ENCODE measurements at regions not wholly inside any gene's neighbourhood (a gene's known extent, or its start where the extent isn't known, plus 50 kb on each side); places are given as distances from the start of the nearest gene placed in this dataset.

GRCh38 chr5:29508131-29508530, 1685.4 kb upstream of the CDH6 start:
- TF ChIP-seq, protein P1, sequence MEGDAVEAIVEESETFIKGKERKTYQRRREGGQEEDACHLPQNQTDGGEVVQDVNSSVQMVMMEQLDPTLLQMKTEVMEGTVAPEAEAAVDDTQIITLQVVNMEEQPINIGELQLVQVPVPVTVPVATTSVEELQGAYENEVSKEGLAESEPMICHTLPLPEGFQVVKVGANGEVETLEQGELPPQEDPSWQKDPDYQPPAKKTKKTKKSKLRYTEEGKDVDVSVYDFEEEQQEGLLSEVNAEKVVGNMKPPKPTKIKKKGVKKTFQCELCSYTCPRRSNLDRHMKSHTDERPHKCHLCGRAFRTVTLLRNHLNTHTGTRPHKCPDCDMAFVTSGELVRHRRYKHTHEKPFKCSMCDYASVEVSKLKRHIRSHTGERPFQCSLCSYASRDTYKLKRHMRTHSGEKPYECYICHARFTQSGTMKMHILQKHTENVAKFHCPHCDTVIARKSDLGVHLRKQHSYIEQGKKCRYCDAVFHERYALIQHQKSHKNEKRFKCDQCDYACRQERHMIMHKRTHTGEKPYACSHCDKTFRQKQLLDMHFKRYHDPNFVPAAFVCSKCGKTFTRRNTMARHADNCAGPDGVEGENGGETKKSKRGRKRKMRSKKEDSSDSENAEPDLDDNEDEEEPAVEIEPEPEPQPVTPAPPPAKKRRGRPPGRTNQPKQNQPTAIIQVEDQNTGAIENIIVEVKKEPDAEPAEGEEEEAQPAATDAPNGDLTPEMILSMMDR (IDR thresholded peaks at IDR 0.05): no peak
- DNase-seq (no peak), ATAC-seq (no peak)
- H3K9me3 Mint-ChIP-seq: peaks cover 11% of the 10 kb centered on the region
- no peaks in the 10 kb centered on the region for H3K27me3 Mint-ChIP-seq
- intact Hi-C loops (cut with micrococcal nuclease): no loop called here
- H3K27ac Mint-ChIP-seq: no peak overlapping the region
- H3K4me1 Mint-ChIP-seq (ENCODE audit: low read depth): no peaks in the 10 kb centered on the region
- H3K36me3 Mint-ChIP-seq (ENCODE audit: low read depth): no peaks in the 10 kb centered on the region
- POLR2A ChIA-PET: no interaction called here
- CTCF ChIA-PET: no interaction called here
- no peak overlapping the region for H3K4me3 Mint-ChIP-seq

- ChIA-PET CTCF (no interaction called here), POLR2A (no interaction called here)
- Mint-ChIP-seq H3K9me3 (peaks cover 11% of the 10 kb centered on the region), H3K4me1 (ENCODE audit: low read depth) (no peaks in the 10 kb centered on the region), H3K27me3 (no peaks in the 10 kb centered on the region), H3K4me3 (no peak overlapping the region), H3K36me3 (ENCODE audit: low read depth) (no peaks in the 10 kb centered on the region), H3K27ac (no peak overlapping the region)
- intact Hi-C loops (cut with micrococcal nuclease): no loop called here
- DNase-seq: no peak
- TF ChIP-seq, protein P1 (IDR thresholded peaks at IDR 0.05): no peak
- no peak for ATAC-seq
These were observed 1689.1 kb upstream of the CDH6 start for GRCh38 chr5:29504411-29504810.

GRCh38 chr5:29498860-29499259, 1694.6 kb upstream of the CDH6 start:
- H3K27ac Mint-ChIP-seq: no peak overlapping the region
- ChIA-PET CTCF (no interaction called here), POLR2A (no interaction called here)
- H3K4me3 Mint-ChIP-seq: no peak overlapping the region
- TF ChIP-seq, protein P1 (IDR thresholded peaks at IDR 0.05): no peak
- ATAC-seq (no peak), DNase-seq (no peak)
- intact Hi-C loops (cut with micrococcal nuclease): no loop called here
- peaks cover 27% of the 10 kb centered on the region for H3K9me3 Mint-ChIP-seq
- H3K4me1 Mint-ChIP-seq (ENCODE audit: low read depth): no peaks in the 10 kb centered on the region
- no peaks in the 10 kb centered on the region for H3K36me3 Mint-ChIP-seq (ENCODE audit: low read depth)
- H3K27me3 Mint-ChIP-seq: no peaks in the 10 kb centered on the region

- Mint-ChIP-seq H3K4me3 (no peak overlapping the region), H3K4me1 (ENCODE audit: low read depth) (no peaks in the 10 kb centered on the region), H3K27me3 (no peaks in the 10 kb centered on the region), H3K36me3 (ENCODE audit: low read depth) (no peaks in the 10 kb centered on the region), H3K27ac (no peak overlapping the region), H3K9me3 (peaks cover 29% of the 10 kb centered on the region)
- ChIA-PET CTCF (no interaction called here), POLR2A (no interaction called here)
- DNase-seq (no peak), ATAC-seq (no peak)
- TF ChIP-seq, protein P1 (IDR thresholded peaks at IDR 0.05): no peak
- intact Hi-C loops (cut with micrococcal nuclease): no loop called here
These were observed 1695.1 kb upstream of the CDH6 start for GRCh38 chr5:29498412-29498811.

DNA sequence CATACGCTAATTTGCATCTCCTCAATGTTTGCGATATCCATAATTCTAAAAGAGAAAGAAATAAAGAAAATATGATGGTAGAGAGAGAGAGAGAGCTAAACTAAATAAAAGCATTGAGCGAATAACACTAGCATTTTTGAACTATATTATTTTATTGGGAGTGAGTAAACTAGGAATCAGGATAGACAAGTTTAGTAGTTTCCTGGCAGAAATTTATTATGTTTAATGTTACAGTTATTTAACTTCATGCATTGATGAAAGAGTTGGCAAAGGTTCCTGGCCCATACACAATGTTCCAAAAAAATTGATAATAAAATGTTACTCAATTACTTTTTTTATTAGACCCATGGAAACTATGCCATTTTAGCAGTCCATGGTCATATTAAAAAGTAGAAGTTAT, 1708.2 kb upstream of the CDH6 start:
- H3K27me3 Mint-ChIP-seq: no peaks in the 10 kb centered on the region
- no peak overlapping the region for H3K27ac Mint-ChIP-seq
- TF ChIP-seq, protein P1 (IDR thresholded peaks at IDR 0.05): no peak
- no peak overlapping the region for H3K4me3 Mint-ChIP-seq
- H3K4me1 Mint-ChIP-seq (ENCODE audit: low read depth): no peaks in the 10 kb centered on the region
- H3K36me3 Mint-ChIP-seq (ENCODE audit: low read depth): no peaks in the 10 kb centered on the region
- peaks cover 17% of the 10 kb centered on the region for H3K9me3 Mint-ChIP-seq
- ChIA-PET POLR2A (no interaction called here), CTCF (no interaction called here)
- ATAC-seq (no peak), DNase-seq (no peak)
- intact Hi-C loops (cut with micrococcal nuclease): no loop called here
